Astrocyte (in vitro differentiated cells and primary cell): ENCODE measurements at regions not wholly inside any gene's neighbourhood (a gene's known extent, or its start where the extent isn't known, plus 50 kb on each side); places are given as distances from the start of the nearest gene placed in this dataset.

ENCODE experiments used
- CTCF ChIP-seq: IDR thresholded peaks from 2 replicates; pipeline ENCODE4 v1.5.1; 2011; ENCODE audit warnings: low read depth, mild to moderate bottlenecking, inconsistent platforms, low read length, moderate library complexity; ENCODE audit not compliant: insufficient read depth
- EZH2 ChIP-seq: IDR thresholded peaks from 2 replicates; pipeline ENCODE4 v1.6.1; 2012; ENCODE audit warnings: mild to moderate bottlenecking, low read length, inconsistent platforms; ENCODE audit not compliant: insufficient read depth

DNA sequence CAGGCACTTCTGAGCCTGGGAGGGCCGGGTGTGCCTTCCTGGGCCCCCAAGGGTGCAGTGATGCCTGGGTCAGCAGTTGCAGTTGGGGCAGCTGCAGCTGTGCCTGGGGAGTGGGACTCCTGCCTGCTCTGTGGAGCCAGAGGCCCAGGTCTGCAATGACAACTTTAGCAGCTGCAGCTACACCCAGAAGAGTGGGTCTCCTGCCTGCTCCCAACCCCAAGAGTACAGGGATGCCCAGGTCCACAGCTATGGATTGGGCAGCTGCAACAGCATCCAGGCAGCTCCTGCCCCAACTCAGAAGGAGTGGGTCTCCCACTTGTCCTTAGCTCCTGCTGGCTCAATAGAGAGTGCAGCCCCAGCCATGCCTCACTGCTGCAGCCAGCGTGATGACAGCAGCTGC is 73.0 kb upstream of the ST3GAL5 start:
- TF ChIP-seq CTCF (no peak), EZH2 (no peak)
